Ovary (tissue), 7 donors: ENCODE measurements at regions not wholly inside any gene's neighbourhood (a gene's known extent, or its start where the extent isn't known, plus 50 kb on each side); places are given as distances from the start of the nearest gene placed in this dataset.

ENCODE experiments used
- DNase-seq, 5 donors: peaks; one replicate each; pipeline ENCODE4 v3.0.0-alpha.2; 2019 to 2020
- H3K27ac ChIP-seq, 2 donors: fragments of 200-600 bp; one replicate each; pipeline versions ENCODE4 v1.5.1 to v1.8.0; 2019 to 2022
- H3K27me3 ChIP-seq: fragments of 200-600 bp; one replicate; pipeline ENCODE4 v1.8.0; 2022
- H3K36me3 ChIP-seq: fragments of 200-600 bp; sonication (generic); one replicate; pipeline ENCODE4 v1.5.1; 2019
- H3K4me1 ChIP-seq: one replicate; pipeline ENCODE4 v1.8.1; 2013; ENCODE audit warnings: mild to moderate bottlenecking, moderate library complexity; ENCODE audit not compliant: insufficient read depth
- H3K4me3 ChIP-seq: fragments of 200-600 bp; sonication (generic); one replicate; pipeline ENCODE4 v1.5.1; 2017
- H3K9me3 ChIP-seq, 2 donors: fragments of 200-600 bp in 1 of 2; sonication (generic) in 1 of 2; one replicate each; pipeline versions ENCODE4 v1.5.1 to v1.8.1; 2013 to 2019; ENCODE audit warnings: mild to moderate bottlenecking in 1 of 2, moderate library complexity in 1 of 2
- EP300 ChIP-seq: sonication (generic); formaldehyde crosslinking; IDR thresholded peaks from one replicate; pipeline ENCODE4 v1.6.1; 2017; ENCODE audit warnings: antibody characterized with exemption
- POLR2A ChIP-seq: fragments of 450-650 bp; IDR thresholded peaks from one replicate; pipeline ENCODE4 v1.6.1; 2017; ENCODE audit warnings: antibody characterized with exemption, mild to moderate bottlenecking, moderate library complexity
- WGBS, 3 donors: extraction: QIAGEN DNeasy Blood & Tissue Kit in 1 of 3; methylation state at CpG; one replicate each; pipeline versions ENCODE4 v1.1.5 to v1.1.7; 2013 to 2017; 5-methylcytosine and 5-hydroxymethylcytosine counted together
- intact Hi-C, 4 donors: fragments of 100-400 bp; cut with DNase I; formaldehyde crosslinking; loops; one replicate each; pipeline versions ENCODE4 v1.11.0 to v1.15.1; 2022 to 2023
- TF ChIP-seq, protein P1 (sequence below), 3 donors: fragments of 450-650 bp in 2 of 3; fragments of 200-600 bp in 1 of 3; IDR thresholded peaks; one replicate each; pipeline versions ENCODE4 v1.5.1 to v1.8.0; 2016 to 2022; ENCODE audit warnings: antibody characterized with exemption in 3 of 3, mild to moderate bottlenecking in 1 of 3
- donor health status: DM: no; HTN: no; CAD: no; lungs with moderate emphysema.
- donor health status: DM: no; HTN: no; CAD: no.
- donor health status: Bipolar disorder and iron deficiency.
- donor health status: DM: no; HTN: no; CAD: no.
- donor health status: DM: yes; HTN: yes; CAD: no.

DNA sequence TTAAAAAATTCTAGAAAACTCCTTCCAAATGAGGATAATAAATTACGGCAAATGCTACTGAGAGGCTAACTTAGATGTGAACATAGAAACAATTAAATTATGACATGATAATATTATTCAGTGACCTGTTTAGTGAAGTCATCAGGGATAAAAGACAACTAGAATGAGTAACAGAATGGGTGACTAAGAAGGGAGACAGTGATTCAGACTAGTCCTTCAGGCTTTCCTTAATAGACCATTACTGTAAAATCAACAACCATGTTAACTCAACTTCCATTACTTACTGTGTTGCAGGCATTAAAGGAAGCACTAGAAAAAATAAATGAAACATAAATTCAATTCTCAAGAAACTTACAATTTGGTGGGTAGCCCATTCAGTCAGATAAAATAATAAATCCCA lies 543.9 kb upstream of the LRFN5 start:
- no peaks in the 10 kb centered on the region for H3K27me3 ChIP-seq
- no peak for DNase-seq
- no peaks in the 10 kb centered on the region for H3K9me3 ChIP-seq
- TF ChIP-seq, protein P1, sequence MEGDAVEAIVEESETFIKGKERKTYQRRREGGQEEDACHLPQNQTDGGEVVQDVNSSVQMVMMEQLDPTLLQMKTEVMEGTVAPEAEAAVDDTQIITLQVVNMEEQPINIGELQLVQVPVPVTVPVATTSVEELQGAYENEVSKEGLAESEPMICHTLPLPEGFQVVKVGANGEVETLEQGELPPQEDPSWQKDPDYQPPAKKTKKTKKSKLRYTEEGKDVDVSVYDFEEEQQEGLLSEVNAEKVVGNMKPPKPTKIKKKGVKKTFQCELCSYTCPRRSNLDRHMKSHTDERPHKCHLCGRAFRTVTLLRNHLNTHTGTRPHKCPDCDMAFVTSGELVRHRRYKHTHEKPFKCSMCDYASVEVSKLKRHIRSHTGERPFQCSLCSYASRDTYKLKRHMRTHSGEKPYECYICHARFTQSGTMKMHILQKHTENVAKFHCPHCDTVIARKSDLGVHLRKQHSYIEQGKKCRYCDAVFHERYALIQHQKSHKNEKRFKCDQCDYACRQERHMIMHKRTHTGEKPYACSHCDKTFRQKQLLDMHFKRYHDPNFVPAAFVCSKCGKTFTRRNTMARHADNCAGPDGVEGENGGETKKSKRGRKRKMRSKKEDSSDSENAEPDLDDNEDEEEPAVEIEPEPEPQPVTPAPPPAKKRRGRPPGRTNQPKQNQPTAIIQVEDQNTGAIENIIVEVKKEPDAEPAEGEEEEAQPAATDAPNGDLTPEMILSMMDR (IDR thresholded peaks at IDR 0.05): no peak
- TF ChIP-seq POLR2A (no peak), EP300 (no peak)
- intact Hi-C loops: no loop called here
- no peaks in the 10 kb centered on the region for H3K4me1 ChIP-seq
- 0 to 44% (median 0%) methylated on average over 1 of the region's 1 CpG for WGBS, 3 donors
- no peaks in the 10 kb centered on the region for H3K36me3 ChIP-seq
- no peak overlapping the region for H3K27ac ChIP-seq
- H3K4me3 ChIP-seq: no peak overlapping the region

DNA sequence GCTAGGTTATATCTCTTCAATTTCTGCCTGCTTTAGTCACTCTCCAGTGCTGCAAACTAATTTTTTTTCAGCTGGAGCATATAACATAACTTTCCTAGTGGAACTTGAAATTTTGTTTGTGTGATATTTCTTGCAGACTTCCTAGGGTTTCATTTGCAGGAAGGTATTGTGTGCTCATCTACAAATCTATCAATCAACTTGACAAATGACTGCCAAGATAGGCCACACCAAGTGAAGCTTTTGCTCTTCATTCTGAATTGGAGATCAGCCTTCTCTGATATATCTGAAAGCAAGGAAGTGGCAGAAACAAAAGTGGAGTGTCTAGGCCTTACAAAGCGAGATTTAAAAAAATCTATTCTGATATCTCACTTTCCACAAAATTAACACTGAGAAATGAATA lies 551.1 kb upstream of the LRFN5 start:
- H3K36me3 ChIP-seq: no peaks in the 10 kb centered on the region
- no peak overlapping the region for H3K4me3 ChIP-seq
- TF ChIP-seq, protein P1 (IDR thresholded peaks at IDR 0.05): no peak
- no peaks in the 10 kb centered on the region for H3K27me3 ChIP-seq
- intact Hi-C loops: no loop called here
- H3K27ac ChIP-seq: no peak overlapping the region
- DNase-seq: no peak
- 70 to 83% (median 72%) methylated on average over 1 of the region's 1 CpG for WGBS, 3 donors
- no peaks in the 10 kb centered on the region for H3K9me3 ChIP-seq
- H3K4me1 ChIP-seq: no peaks in the 10 kb centered on the region

- no peaks in the 10 kb centered on the region for H3K9me3 ChIP-seq
- no peaks in the 10 kb centered on the region for H3K27me3 ChIP-seq
- intact Hi-C loops: no loop called here
- TF ChIP-seq EP300 (no peak), POLR2A (no peak)
- TF ChIP-seq, protein P1 (IDR thresholded peaks at IDR 0.05): no peak
- DNase-seq: no peak
- no peaks in the 10 kb centered on the region for H3K4me1 ChIP-seq
- no peak overlapping the region for H3K4me3 ChIP-seq
- H3K36me3 ChIP-seq: no peaks in the 10 kb centered on the region
- WGBS, 3 donors: 71 to 84% (median 71%) methylated on average over 7 of the region's 7 CpGs
- H3K27ac ChIP-seq: no peak overlapping the region
Measured at GRCh38 chr14:41051801-41052200, 554.9 kb upstream of the LRFN5 start.

DNA sequence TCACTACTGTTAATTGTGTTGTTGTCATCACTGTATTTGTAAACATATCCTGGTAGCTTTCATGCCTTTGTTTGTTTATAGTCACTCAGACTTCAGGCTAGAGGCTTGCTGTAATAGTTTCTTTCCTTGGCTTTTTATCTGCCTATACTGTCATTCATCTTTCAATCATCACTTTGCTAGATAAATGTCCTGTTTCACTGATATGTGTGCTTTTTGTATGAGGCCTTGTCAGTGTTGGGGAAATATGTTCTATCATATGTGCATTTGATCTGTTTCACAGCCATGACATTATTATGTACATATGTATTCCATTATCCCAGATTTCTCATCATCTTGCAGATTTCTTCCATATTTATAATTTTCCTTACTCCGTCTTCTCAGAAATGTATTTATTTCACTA lies 558.9 kb upstream of the LRFN5 start:
- TF ChIP-seq EP300: no peak
- TF ChIP-seq, protein P1 (IDR thresholded peaks at IDR 0.05): no peak
- TF ChIP-seq POLR2A: no peak
- intact Hi-C loops: no loop called here
- no peaks in the 10 kb centered on the region for H3K4me1 ChIP-seq
- H3K27ac ChIP-seq: no peak overlapping the region
- no peak overlapping the region for H3K4me3 ChIP-seq
- 0% methylated on average over 1 of the region's 1 CpG for WGBS, 3 donors
- no peaks in the 10 kb centered on the region for H3K36me3 ChIP-seq
- H3K9me3 ChIP-seq: no peaks in the 10 kb centered on the region
- H3K27me3 ChIP-seq: no peaks in the 10 kb centered on the region
- no peak for DNase-seq

GRCh38 chr14:41037388-41037787 lies 569.3 kb upstream of the LRFN5 start:
- no peaks in the 10 kb centered on the region for H3K36me3 ChIP-seq
- intact Hi-C loops: no loop called here
- 80 to 92% (median 91%) methylated on average over 3 of the region's 3 CpGs for WGBS, 3 donors
- H3K4me3 ChIP-seq: no peak overlapping the region
- TF ChIP-seq POLR2A: no peak
- TF ChIP-seq EP300: no peak
- TF ChIP-seq, protein P1 (IDR thresholded peaks at IDR 0.05): no peak
- H3K9me3 ChIP-seq: no peaks in the 10 kb centered on the region
- no peak for DNase-seq
- no peaks in the 10 kb centered on the region for H3K4me1 ChIP-seq
- no peaks in the 10 kb centered on the region for H3K27me3 ChIP-seq
- H3K27ac ChIP-seq: no peak overlapping the region
